ENCODE measurements at regions not wholly inside any gene's neighbourhood (a gene's known extent, or its start where the extent isn't known, plus 50 kb on each side); places are given as distances from the start of the nearest gene placed in this dataset.

GRCh38 chr18:56412951-56413350 is 225.4 kb downstream of the TXNL1 start:
- TF ChIP-seq POLR2AphosphoS5 (IDR thresholded peaks at IDR 0.05; ENCODE audit: borderline replicate concordance, low read depth, low read length) (no peak), EZH2 (IDR thresholded peaks at IDR 0.05) (no peak), FOXP2 (optimal IDR thresholded peaks at IDR 0.05; ENCODE audit: control extremely low read depth, extremely low read length, insufficient read depth) (no peak)

Measured in SK-N-MC (cell line).